GM19463 (cell line): ENCODE measurements at regions not wholly inside any gene's neighbourhood (a gene's known extent, or its start where the extent isn't known, plus 50 kb on each side); places are given as distances from the start of the nearest gene placed in this dataset.
"Not testable (repeated sequence)": the region's sequence is repeated elsewhere in the genome, so short reads cannot be mapped to it uniquely, and the experiment has no call there.

Source experiments
- ATAC-seq: cut with Tn5 transposase; IDR thresholded peaks from one replicate; pipeline ENCODE4 v1.9.1; 2021; ENCODE audit warnings: mild to moderate bottlenecking, moderate library complexity; ENCODE audit not compliant: unreplicated experiment

- not testable (repeated sequence) for ATAC-seq
These were observed 89.4 kb downstream of the DDX11 start for GRCh38 chr12:31162896-31163560.

DNA sequence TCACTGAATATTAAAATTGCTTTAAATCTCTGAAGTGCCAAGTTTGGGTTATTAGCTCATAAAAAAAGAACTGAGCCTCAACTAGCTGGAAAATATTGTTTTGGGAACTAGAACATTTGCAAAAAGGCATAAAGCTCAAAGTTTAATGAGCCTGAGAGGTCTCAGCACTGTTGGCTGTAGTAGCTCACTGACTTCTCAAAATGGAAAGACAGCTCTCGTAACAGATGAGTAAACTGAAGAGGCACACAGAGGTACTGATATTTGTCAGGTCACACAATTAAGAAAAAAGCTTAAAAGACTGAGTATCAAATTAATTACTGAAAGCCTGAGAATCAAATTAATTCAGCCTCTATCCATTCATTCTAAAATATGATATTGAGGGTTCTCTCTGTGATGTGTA, 100.6 kb downstream of the DDX11 start:
- ATAC-seq, result not testable (repeated sequence)

DNA sequence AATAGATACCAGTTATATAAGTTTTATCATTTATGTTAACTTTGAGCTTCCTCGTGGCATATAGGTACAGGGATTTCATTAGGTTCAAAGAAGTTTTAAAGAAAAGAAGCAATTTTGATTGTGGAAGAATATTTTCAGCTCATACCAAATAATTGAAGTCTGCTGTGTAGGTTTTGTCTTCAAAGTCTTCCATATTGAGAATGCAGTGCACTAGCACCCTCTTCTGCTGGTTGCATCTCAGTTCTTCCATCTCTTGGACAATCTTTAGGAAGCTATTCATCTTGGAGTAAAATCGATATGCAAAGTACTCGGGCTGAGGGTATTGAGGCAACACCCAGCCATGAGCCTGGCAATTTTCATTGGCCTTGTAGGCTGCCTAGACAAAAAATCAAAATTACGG, 103.9 kb downstream of the DDX11 start:
- not testable (repeated sequence) for ATAC-seq

DNA sequence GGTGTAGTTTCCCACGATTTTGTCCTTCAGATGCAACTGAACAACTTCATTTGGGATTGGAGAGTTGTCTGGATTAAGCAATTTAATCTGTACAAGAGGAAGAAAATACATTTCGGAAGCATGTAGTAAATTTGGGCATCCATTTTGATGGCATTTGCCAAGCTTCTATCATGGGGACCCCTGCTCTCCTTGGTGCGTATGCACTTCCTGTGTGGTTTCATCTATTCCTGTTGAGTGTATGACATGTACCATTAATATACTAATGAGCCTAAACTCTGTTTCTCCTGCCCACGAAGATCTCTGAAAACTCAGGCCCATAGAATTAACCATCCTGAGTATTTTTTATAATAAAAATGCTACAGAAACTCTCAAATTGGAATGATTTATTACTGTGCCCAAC, 105.2 kb downstream of the DDX11 start:
- not testable (repeated sequence) for ATAC-seq

DNA sequence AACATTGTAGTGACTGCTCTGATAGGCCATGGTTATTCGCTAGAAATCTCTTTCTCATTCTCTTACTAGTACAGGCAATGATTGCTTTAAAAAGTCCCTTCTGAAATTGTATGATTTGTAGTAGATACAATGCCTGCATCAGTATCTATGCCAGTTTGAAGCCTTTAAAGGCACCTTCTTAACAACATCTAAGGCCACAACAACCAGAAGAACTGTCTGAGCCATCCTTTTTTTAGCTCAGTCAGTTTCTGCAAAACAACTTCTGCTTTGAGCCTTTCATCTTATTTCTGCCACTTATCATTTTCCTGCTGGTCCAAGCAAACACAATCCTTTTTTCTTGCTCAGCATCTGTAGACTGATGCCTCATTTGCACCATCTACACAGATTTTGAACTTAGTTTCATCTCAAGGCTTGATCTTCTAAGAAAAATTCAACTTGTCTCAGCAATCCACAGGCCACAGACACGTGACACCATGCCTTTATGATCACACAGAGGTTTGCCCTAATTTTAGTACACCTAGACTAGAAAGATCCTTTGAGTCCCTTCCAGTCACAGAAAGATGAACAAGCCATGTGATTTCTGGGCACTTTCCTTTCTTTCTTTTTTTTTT, 106.1 kb downstream of the DDX11 start:
- ATAC-seq, result not testable (repeated sequence)

DNA sequence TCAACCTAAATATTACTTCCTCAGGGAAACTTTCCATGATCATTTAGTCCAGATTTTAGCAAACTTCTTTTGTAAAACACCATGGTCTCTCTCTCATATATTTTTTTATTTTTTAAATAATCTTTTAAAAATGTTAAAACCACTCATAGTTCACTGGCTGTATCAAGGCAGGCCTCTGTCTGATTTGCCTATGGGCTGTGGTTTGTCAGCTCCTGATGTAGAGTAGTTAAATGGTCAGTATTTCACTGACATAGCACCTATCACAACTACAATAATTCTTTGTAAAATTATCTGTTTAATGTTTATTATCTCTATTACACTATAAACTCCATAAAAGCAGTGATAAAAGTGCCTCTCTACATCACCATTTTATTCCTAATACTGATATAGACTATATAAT, 108.9 kb downstream of the DDX11 start:
- ATAC-seq, result not testable (repeated sequence)

- not testable (repeated sequence) for ATAC-seq
These were observed 109.4 kb downstream of the DDX11 start for GRCh38 chr12:31183107-31183506.

DNA sequence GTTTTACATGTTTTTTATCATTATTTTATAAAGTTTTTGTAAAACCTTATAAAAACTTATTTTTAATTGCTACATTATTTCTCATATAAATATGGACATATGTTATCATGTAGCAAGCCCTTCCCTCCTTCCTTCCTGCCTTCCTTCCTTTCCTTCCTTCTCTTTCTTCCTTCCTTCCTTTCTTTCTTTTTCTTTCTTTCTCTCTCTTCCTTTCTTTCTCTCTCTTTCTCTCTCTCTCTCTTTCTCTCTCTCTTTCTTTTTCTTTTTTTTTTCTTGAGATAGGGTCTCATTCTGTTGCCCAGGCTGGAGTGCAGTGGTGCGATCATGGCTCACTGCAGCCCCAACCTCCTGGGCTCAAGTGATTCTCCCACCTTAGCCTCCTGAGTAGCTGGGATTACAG, 110.2 kb downstream of the DDX11 start:
- not testable (repeated sequence) for ATAC-seq

DNA sequence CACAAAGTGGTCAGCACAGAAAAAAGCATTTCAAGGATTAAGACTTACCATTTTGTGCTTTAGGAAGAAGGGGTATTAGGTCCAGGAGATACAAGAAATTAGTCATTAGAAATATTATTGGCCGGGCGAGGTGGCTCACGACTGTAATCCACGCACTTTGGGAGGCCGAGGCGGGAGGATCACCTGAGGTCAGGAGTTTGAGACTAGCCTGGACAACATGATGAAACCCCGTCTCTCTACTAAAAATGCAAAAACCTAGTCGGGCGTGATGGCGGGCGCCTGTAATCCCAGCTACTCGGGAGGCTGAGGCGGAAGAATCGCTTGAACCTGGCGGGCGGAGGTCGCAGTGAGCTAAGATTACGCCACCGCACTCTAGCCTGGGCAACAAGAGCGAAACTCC, 111.0 kb downstream of the DDX11 start:
- ATAC-seq, result not testable (repeated sequence)

- ATAC-seq, result peak; percentile 67
These were observed 119.0 kb downstream of the DDX11 start for GRCh38 chr12:31192689-31193088.

GRCh38 chr12:31195620-31196019, 122.0 kb downstream of the DDX11 start:
- not testable (repeated sequence) for ATAC-seq

GRCh38 chr12:31199476-31199875, 125.8 kb downstream of the DDX11 start:
- not testable (repeated sequence) for ATAC-seq

DNA sequence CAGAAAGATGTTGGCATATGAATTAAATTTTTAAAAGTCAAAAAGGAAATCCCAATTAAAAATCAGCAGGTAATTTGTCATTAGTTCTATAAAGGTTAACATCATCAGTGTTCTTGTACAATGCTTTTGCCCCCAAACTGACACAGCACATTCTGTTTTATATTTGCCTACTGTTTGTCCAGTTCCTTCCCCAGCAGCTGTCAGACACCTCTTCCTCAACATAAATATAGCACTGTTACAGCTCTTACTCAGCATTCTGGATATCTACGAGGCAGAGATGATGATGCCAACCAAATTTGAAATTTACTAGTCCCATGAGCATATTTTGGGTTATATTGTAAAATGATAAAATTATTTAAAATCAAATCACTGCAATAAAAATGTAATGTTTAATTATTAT, 124.6 kb downstream of the SINHCAF start:
- ATAC-seq, result no peak

GRCh38 chr12:31203261-31203660, 122.7 kb downstream of the SINHCAF start:
- ATAC-seq, result no peak

- ATAC-seq, result peak; percentile 85
These were observed 120.9 kb downstream of the SINHCAF start for GRCh38 chr12:31205054-31205453.

GRCh38 chr12:31206038-31206670, 119.8 kb downstream of the SINHCAF start:
- no peak for ATAC-seq

GRCh38 chr12:31207799-31208465, 118.0 kb downstream of the SINHCAF start:
- no peak for ATAC-seq

GRCh38 chr12:31210104-31210503, 115.8 kb downstream of the SINHCAF start:
- no peak for ATAC-seq

GRCh38 chr12:31210541-31210940, 115.4 kb downstream of the SINHCAF start:
- ATAC-seq, result no peak

GRCh38 chr12:31214626-31215517, 111.1 kb downstream of the SINHCAF start:
- ATAC-seq, result no peak
